Esophagus muscularis mucosa (tissue), 3 donors: ENCODE measurements at regions not wholly inside any gene's neighbourhood (a gene's known extent, or its start where the extent isn't known, plus 50 kb on each side); places are given as distances from the start of the nearest gene placed in this dataset.

Experiments used
- POLR2AphosphoS5 ChIP-seq, 2 donors: sonication (generic); formaldehyde crosslinking; IDR thresholded peaks; one replicate each; pipeline ENCODE4 v1.6.1; 2017; ENCODE audit warnings: antibody characterized with exemption in 2 of 2
- TF ChIP-seq, protein P1 (sequence below), 3 experiments: fragments of 200-600 bp in 2 of 3; fragments of 450-650 bp in 1 of 3; sonication (generic) in 2 of 3; IDR thresholded peaks; one replicate each; pipeline ENCODE4 v1.5.1; 2017 to 2019; ENCODE audit warnings: antibody characterized with exemption in 3 of 3, mild to moderate bottlenecking in 2 of 3, moderate library complexity in 1 of 3

DNA sequence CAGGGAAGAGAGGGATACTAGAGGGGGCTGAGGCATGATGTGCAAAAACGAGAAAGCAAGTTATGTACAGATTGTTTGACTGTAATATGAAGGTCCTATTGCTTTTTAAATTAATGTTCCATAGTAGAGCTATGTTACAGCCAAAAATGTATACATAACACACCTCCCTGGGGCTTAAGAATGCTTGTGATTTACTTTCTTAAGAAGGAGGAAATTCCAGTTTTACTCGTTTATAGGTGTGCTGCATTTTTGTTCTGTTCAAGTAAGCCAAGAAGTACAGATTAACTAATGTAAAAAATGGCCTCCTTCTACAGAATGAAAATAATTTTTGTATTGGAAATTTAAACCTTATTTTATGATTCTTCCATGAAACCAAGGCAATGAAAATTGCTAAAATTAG lies 614.4 kb upstream of the NR3C2 start:
- TF ChIP-seq POLR2AphosphoS5 (IDR thresholded peaks at IDR 0.05), result no peak
- TF ChIP-seq, protein P1, sequence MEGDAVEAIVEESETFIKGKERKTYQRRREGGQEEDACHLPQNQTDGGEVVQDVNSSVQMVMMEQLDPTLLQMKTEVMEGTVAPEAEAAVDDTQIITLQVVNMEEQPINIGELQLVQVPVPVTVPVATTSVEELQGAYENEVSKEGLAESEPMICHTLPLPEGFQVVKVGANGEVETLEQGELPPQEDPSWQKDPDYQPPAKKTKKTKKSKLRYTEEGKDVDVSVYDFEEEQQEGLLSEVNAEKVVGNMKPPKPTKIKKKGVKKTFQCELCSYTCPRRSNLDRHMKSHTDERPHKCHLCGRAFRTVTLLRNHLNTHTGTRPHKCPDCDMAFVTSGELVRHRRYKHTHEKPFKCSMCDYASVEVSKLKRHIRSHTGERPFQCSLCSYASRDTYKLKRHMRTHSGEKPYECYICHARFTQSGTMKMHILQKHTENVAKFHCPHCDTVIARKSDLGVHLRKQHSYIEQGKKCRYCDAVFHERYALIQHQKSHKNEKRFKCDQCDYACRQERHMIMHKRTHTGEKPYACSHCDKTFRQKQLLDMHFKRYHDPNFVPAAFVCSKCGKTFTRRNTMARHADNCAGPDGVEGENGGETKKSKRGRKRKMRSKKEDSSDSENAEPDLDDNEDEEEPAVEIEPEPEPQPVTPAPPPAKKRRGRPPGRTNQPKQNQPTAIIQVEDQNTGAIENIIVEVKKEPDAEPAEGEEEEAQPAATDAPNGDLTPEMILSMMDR (IDR thresholded peaks at IDR 0.05), result no peak
